ENCODE measurements at regions not wholly inside any gene's neighbourhood (a gene's known extent, or its start where the extent isn't known, plus 50 kb on each side); places are given as distances from the start of the nearest gene placed in this dataset.

DNA sequence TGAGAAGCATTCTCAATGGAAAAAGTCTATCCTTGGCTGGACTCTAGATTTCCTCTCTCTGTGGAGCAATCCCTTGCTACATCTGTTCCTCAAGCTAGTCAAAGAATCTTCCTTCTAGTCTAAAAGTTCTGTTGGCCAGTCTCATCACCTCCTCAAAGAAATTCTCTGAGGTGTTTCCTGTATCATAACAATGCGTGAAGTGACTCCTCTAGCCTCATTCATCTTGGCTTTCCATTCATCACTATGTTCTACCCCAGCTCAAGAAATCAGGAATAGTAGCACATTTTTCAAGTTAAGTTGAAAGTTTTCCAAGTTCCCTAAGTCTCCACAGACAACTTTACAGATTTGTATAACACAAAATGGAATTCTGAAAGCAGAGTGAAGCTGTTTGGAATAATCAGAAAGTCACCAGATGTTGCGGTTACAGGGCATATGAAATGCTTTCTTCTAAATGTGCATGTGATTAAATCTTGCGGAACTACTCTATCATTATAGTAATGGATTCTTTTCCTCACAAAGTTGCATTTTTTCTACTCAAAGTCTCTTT lies 176.6 kb upstream of the FREM1 start:
- in situ Hi-C loops (cut with HindIII; ENCODE audit: low sequenced_read_pairs) = no loop called here
- no peak overlapping the region for H3K4me3 ChIP-seq (ENCODE audit: low read depth, low read length)
- TF ChIP-seq, protein P1, sequence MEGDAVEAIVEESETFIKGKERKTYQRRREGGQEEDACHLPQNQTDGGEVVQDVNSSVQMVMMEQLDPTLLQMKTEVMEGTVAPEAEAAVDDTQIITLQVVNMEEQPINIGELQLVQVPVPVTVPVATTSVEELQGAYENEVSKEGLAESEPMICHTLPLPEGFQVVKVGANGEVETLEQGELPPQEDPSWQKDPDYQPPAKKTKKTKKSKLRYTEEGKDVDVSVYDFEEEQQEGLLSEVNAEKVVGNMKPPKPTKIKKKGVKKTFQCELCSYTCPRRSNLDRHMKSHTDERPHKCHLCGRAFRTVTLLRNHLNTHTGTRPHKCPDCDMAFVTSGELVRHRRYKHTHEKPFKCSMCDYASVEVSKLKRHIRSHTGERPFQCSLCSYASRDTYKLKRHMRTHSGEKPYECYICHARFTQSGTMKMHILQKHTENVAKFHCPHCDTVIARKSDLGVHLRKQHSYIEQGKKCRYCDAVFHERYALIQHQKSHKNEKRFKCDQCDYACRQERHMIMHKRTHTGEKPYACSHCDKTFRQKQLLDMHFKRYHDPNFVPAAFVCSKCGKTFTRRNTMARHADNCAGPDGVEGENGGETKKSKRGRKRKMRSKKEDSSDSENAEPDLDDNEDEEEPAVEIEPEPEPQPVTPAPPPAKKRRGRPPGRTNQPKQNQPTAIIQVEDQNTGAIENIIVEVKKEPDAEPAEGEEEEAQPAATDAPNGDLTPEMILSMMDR (IDR thresholded peaks at IDR 0.05; ENCODE audit: low read depth, low read length) = no peak
- no peak for DNase-seq (ENCODE audit: low read depth, low spot score)

DNA sequence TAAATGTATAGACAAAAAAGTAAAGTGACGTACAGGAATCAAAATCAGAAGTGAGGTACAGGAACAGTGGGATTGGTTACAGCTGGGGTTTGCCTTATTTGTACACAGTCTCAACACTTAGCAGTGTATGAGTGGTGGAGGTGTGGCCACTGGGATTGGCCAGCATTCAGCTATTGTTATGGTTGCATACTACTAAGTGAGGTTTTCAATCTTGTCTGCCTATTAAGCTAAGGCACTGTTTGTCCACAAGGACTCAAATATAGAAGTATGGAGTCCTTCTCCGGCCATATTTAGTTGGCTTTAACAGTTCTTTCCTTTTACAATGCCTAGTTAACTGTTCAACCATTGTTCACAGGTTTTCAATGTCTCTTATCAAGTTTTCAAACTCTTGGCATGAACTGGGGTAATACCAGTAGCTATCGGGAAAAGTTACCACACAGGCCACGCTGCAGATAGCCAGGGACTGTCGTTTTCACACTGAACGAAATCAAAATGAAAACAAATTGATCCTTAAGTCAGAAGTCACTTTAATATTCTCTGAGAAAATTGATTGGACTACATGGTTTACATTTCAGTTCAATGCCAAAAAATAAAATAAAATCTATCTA lies 176.0 kb upstream of the FREM1 start:
- no peak for DNase-seq (ENCODE audit: low read depth, low spot score)
- TF ChIP-seq, protein P1 (IDR thresholded peaks at IDR 0.05; ENCODE audit: low read depth, low read length) = no peak
- in situ Hi-C loops (cut with HindIII; ENCODE audit: low sequenced_read_pairs) = no loop called here
- H3K4me3 ChIP-seq (ENCODE audit: low read depth, low read length) = no peak overlapping the region

DNA sequence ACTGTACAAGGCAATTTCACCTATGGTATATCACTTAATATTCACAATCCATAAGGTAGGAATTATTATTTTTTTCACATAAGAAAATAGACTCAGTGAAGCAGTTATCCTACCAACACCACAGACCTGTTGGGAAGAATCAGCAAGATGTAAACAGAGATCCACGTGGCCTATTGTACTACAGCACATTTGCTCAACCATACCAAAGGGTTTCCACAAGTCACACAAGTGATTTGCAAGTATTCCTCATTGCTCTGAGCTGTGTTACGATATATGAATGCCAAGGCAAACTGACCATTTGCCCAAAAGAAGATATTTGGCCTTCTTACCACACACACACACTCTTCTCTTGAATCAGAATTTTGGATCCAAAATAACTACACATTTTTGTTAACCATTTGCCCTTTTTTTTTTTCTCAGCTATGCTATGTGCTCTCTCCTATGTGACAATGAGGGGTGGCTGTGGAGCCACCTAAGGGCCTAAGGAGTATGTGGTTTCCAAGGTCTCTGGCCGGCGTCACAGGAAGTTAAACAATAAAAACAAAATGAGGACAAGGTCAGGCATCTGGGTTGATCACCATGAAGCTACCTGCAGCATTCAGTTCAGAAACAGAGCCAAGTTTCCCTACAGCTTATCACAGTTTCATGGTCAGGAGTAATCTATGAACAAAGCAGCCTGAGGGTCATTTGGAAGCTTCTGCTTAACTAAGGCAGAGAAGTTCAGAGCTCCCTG lies 171.0 kb upstream of the FREM1 start:
- in situ Hi-C loops (cut with HindIII; ENCODE audit: low sequenced_read_pairs) = no loop called here
- DNase-seq (ENCODE audit: low read depth, low spot score) = no peak
- TF ChIP-seq, protein P1 (IDR thresholded peaks at IDR 0.05; ENCODE audit: low read depth, low read length) = no peak
- no peak overlapping the region for H3K4me3 ChIP-seq (ENCODE audit: low read depth, low read length)

DNA sequence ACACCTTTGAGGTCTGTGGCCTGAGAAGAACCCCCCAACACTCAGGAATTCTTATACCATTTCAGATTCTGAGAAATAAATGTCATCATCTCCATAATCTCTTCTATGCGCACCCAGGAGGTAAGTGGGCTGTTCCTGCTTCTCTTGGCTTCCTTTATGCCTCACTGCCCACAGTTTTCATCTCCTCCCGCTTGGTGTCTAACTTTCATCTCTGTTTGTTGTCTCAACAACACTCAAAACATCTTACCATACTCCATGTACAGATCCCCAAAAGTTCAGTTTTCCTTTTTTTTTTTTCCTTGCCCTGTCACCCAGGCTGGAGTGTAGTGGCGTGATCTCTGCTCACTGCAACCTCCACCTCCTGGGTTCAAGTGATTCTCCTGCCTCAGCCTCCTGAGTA lies 170.2 kb upstream of the FREM1 start:
- no peak overlapping the region for H3K4me3 ChIP-seq (ENCODE audit: low read depth, low read length)
- no peak for DNase-seq (ENCODE audit: low read depth, low spot score)
- TF ChIP-seq, protein P1 (IDR thresholded peaks at IDR 0.05; ENCODE audit: low read depth, low read length) = no peak
- in situ Hi-C loops (cut with HindIII; ENCODE audit: low sequenced_read_pairs) = no loop called here

DNA sequence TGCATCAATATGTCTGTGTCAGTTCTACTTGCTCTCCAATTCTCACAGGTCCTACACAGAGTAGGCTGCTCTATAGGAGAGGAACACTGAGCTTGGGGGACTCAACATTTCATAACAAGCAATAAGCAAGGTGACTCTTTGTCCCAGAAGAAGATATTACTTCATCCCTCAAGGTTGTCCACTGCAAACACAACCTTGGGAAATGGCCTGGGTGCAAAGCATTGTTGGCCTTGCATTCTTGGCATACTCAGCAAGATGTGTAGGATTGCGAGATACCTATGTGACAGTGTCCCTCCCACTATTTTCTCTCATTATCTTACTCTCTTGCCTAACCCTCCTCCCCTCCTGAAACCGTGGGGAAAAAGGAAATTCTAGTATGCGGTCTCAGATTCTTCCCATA lies 169.8 kb upstream of the FREM1 start:
- H3K4me3 ChIP-seq (ENCODE audit: low read depth, low read length) = no peak overlapping the region
- no peak for DNase-seq (ENCODE audit: low read depth, low spot score)
- in situ Hi-C loops (cut with HindIII; ENCODE audit: low sequenced_read_pairs) = no loop called here
- TF ChIP-seq, protein P1 (IDR thresholded peaks at IDR 0.05; ENCODE audit: low read depth, low read length) = no peak

DNA sequence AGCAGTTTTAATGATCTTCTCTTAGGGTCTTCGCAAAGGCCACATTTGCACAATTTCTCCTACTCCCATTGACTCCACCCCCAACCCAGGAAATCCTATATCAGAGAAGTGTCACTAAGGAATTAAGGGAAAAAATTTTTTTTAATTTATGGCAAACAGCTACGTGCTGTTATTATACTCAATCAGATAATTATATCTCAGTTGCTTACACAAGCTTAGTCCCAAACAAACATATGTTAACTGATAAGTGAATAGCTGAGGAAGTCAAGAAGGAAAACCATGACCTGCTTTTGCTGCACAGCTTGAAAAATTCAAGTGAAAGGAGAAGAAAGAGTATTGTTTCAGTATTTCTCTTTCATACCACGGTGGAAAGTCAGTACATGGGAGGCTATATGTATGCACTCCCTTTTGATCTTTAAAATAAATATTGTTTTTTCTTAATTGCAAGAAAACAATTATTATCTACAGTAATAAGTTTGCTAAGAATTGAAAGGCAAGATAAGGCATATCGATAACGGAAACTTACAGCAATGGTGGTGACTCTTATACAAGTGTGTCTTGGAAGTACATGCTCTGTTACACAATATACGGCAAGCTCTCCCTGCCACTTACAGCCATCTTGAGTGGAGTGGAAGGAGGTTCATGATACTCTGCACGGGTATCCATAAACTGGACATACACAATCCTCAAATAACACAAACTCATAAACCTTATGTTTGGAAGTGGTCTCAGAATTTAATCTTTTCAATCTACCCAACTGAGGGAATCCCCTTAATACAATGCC lies 167.9 kb upstream of the FREM1 start:
- DNase-seq (ENCODE audit: low read depth, low spot score) = no peak
- no peak overlapping the region for H3K4me3 ChIP-seq (ENCODE audit: low read depth, low read length)
- TF ChIP-seq, protein P1 (IDR thresholded peaks at IDR 0.05; ENCODE audit: low read depth, low read length) = no peak
- in situ Hi-C loops (cut with HindIII; ENCODE audit: low sequenced_read_pairs) = no loop called here

All from astrocyte of the spinal cord (primary cell).